GM04504 (cell line): ENCODE measurements at regions not wholly inside any gene's neighbourhood (a gene's known extent, or its start where the extent isn't known, plus 50 kb on each side); places are given as distances from the start of the nearest gene placed in this dataset.

Source experiments
- DNase-seq: peaks from one replicate; pipeline ENCODE4 v3.0.0-alpha.2; 2012; ENCODE audit warnings: low read depth

- DNase-seq, result no peak
Measured at GRCh38 chr16:73526011-73526804, 478.3 kb upstream of the ZFHX3 start.

GRCh38 chr16:73523209-73523608 is 475.3 kb upstream of the ZFHX3 start:
- DNase-seq, result no peak

GRCh38 chr16:73521499-73521898 is 473.6 kb upstream of the ZFHX3 start:
- no peak for DNase-seq

GRCh38 chr16:73515616-73516015 is 467.7 kb upstream of the ZFHX3 start:
- no peak for DNase-seq

- DNase-seq, result no peak
Measured at GRCh38 chr16:73510852-73511251, 462.9 kb upstream of the ZFHX3 start.

GRCh38 chr16:73506568-73507056 is 458.7 kb upstream of the ZFHX3 start:
- no peak for DNase-seq

GRCh38 chr16:73505577-73505976 is 457.6 kb upstream of the ZFHX3 start:
- DNase-seq, result no peak

GRCh38 chr16:73504591-73505575 is 457.0 kb upstream of the ZFHX3 start:
- no peak for DNase-seq

GRCh38 chr16:73503093-73503492 is 455.2 kb upstream of the ZFHX3 start:
- DNase-seq, result no peak

GRCh38 chr16:73499276-73499675 is 451.3 kb upstream of the ZFHX3 start:
- DNase-seq, result no peak

GRCh38 chr16:73485880-73486279 is 438.0 kb upstream of the ZFHX3 start:
- no peak for DNase-seq

GRCh38 chr16:73483934-73484711 is 436.2 kb upstream of the ZFHX3 start:
- no peak for DNase-seq

GRCh38 chr16:73483076-73483791 is 435.3 kb upstream of the ZFHX3 start:
- DNase-seq, result no peak

GRCh38 chr16:73482310-73482709 is 434.4 kb upstream of the ZFHX3 start:
- no peak for DNase-seq

GRCh38 chr16:73480381-73480780 is 432.5 kb upstream of the ZFHX3 start:
- no peak for DNase-seq

- no peak for DNase-seq
Measured at GRCh38 chr16:73473713-73474112, 425.8 kb upstream of the ZFHX3 start.

GRCh38 chr16:73464834-73465233 is 416.9 kb upstream of the ZFHX3 start:
- DNase-seq, result no peak

- DNase-seq, result no peak
Measured at GRCh38 chr16:73459586-73459985, 411.7 kb upstream of the ZFHX3 start.

GRCh38 chr16:73457851-73458250 is 409.9 kb upstream of the ZFHX3 start:
- DNase-seq, result no peak

GRCh38 chr16:73448970-73449369 is 401.0 kb upstream of the ZFHX3 start:
- no peak for DNase-seq

GRCh38 chr16:73447846-73448245 is 399.9 kb upstream of the ZFHX3 start:
- DNase-seq, result no peak
